Ovary (tissue), 7 donors: ENCODE measurements at regions not wholly inside any gene's neighbourhood (a gene's known extent, or its start where the extent isn't known, plus 50 kb on each side); places are given as distances from the start of the nearest gene placed in this dataset.

Source experiments
- DNase-seq, 5 donors: peaks; one replicate each; pipeline ENCODE4 v3.0.0-alpha.2; 2019 to 2020
- H3K27ac ChIP-seq, 2 donors: fragments of 200-600 bp; one replicate each; pipeline versions ENCODE4 v1.5.1 to v1.8.0; 2019 to 2022
- H3K27me3 ChIP-seq: fragments of 200-600 bp; one replicate; pipeline ENCODE4 v1.8.0; 2022
- H3K36me3 ChIP-seq: fragments of 200-600 bp; sonication (generic); one replicate; pipeline ENCODE4 v1.5.1; 2019
- H3K4me1 ChIP-seq: one replicate; pipeline ENCODE4 v1.8.1; 2013; ENCODE audit warnings: mild to moderate bottlenecking, moderate library complexity; ENCODE audit not compliant: insufficient read depth
- H3K4me3 ChIP-seq: fragments of 200-600 bp; sonication (generic); one replicate; pipeline ENCODE4 v1.5.1; 2017
- H3K9me3 ChIP-seq, 2 donors: fragments of 200-600 bp in 1 of 2; sonication (generic) in 1 of 2; one replicate each; pipeline versions ENCODE4 v1.5.1 to v1.8.1; 2013 to 2019; ENCODE audit warnings: mild to moderate bottlenecking in 1 of 2, moderate library complexity in 1 of 2
- CTCF ChIP-seq, 3 donors: fragments of 450-650 bp in 2 of 3; fragments of 200-600 bp in 1 of 3; IDR thresholded peaks; one replicate each; pipeline versions ENCODE4 v1.5.1 to v1.8.0; 2016 to 2022; ENCODE audit warnings: antibody characterized with exemption in 3 of 3, mild to moderate bottlenecking in 1 of 3
- EP300 ChIP-seq: sonication (generic); formaldehyde crosslinking; IDR thresholded peaks from one replicate; pipeline ENCODE4 v1.6.1; 2017; ENCODE audit warnings: antibody characterized with exemption
- POLR2A ChIP-seq: fragments of 450-650 bp; IDR thresholded peaks from one replicate; pipeline ENCODE4 v1.6.1; 2017; ENCODE audit warnings: antibody characterized with exemption, mild to moderate bottlenecking, moderate library complexity
- WGBS, 3 donors: extraction: QIAGEN DNeasy Blood & Tissue Kit in 1 of 3; methylation state at CpG; one replicate each; pipeline versions ENCODE4 v1.1.5 to v1.1.7; 2013 to 2017; 5-methylcytosine and 5-hydroxymethylcytosine counted together
- intact Hi-C, 4 donors: fragments of 100-400 bp; cut with DNase I; formaldehyde crosslinking; loops; one replicate each; pipeline versions ENCODE4 v1.11.0 to v1.15.1; 2022 to 2023
- donor health status: DM: no; HTN: no; CAD: no; lungs with moderate emphysema.
- donor health status: DM: no; HTN: no; CAD: no.
- donor health status: Bipolar disorder and iron deficiency.
- donor health status: DM: no; HTN: no; CAD: no.
- donor health status: DM: yes; HTN: yes; CAD: no.

GRCh38 chr4:11038926-11039325 is 354.4 kb upstream of the CLNK start:
- Histone ChIP-seq H3K27me3 (no peaks in the 10 kb centered on the region), H3K36me3 (no peaks in the 10 kb centered on the region), H3K4me3 (no peak overlapping the region), H3K4me1 (peaks cover 10% of the 10 kb centered on the region), H3K9me3 (no peaks in the 10 kb centered on the region), H3K27ac (peak overlapping the region in 1 of 2 donors; percentile 23)
- TF ChIP-seq CTCF (IDR thresholded peaks at IDR 0.05) (no peak), EP300 (no peak), POLR2A (no peak)
- DNase-seq, result no peak
- intact Hi-C loops, result no loop called here
- WGBS, 3 donors, result 49 to 55% (median 55%) methylated on average over 4 of the region's 4 CpGs

- Histone ChIP-seq H3K9me3 (no peaks in the 10 kb centered on the region), H3K4me1 (peaks cover 9% of the 10 kb centered on the region), H3K27ac (no peak overlapping the region), H3K36me3 (no peaks in the 10 kb centered on the region), H3K27me3 (no peaks in the 10 kb centered on the region), H3K4me3 (no peak overlapping the region)
- DNase-seq, result no peak
- intact Hi-C loops, result no loop called here
- WGBS, 3 donors, result 78 to 84% (median 80%) methylated on average over 1 of the region's 1 CpG
- no peak for TF ChIP-seq EP300
- no peak for TF ChIP-seq CTCF (IDR thresholded peaks at IDR 0.05)
- no peak for TF ChIP-seq POLR2A
Measured at GRCh38 chr4:11037637-11038036, 353.1 kb upstream of the CLNK start.

GRCh38 chr4:11028334-11028733 is 343.8 kb upstream of the CLNK start:
- intact Hi-C loops, result no loop called here
- no peaks in the 10 kb centered on the region for H3K9me3 ChIP-seq
- no peaks in the 10 kb centered on the region for H3K4me1 ChIP-seq
- no peaks in the 10 kb centered on the region for H3K36me3 ChIP-seq
- no peak overlapping the region for H3K27ac ChIP-seq
- WGBS, 3 donors, result 80 to 85% (median 81%) methylated on average over 3 of the region's 3 CpGs
- H3K4me3 ChIP-seq, result no peak overlapping the region
- H3K27me3 ChIP-seq, result no peaks in the 10 kb centered on the region
- no peak for DNase-seq
- TF ChIP-seq EP300 (no peak), CTCF (IDR thresholded peaks at IDR 0.05) (no peak), POLR2A (no peak)

- intact Hi-C loops, result no loop called here
- WGBS, 3 donors, result 1 to 8% (median 7%) methylated on average over 3 of the region's 3 CpGs
- no peak for DNase-seq
- H3K27me3 ChIP-seq, result no peaks in the 10 kb centered on the region
- TF ChIP-seq CTCF (IDR thresholded peaks at IDR 0.05), result no peak
- TF ChIP-seq POLR2A, result no peak
- no peak for TF ChIP-seq EP300
- H3K9me3 ChIP-seq, result no peaks in the 10 kb centered on the region
- no peak overlapping the region for H3K27ac ChIP-seq
- H3K36me3 ChIP-seq, result no peaks in the 10 kb centered on the region
- H3K4me3 ChIP-seq, result no peak overlapping the region
- peaks cover 4% of the 10 kb centered on the region for H3K4me1 ChIP-seq
Measured at GRCh38 chr4:11021333-11021732, 336.8 kb upstream of the CLNK start.
